Fibroblast of villous mesenchyme (primary cell): ENCODE measurements at regions not wholly inside any gene's neighbourhood (a gene's known extent, or its start where the extent isn't known, plus 50 kb on each side); places are given as distances from the start of the nearest gene placed in this dataset.

Experiments
- DNase-seq: peaks from one replicate; pipeline ENCODE4 v3.0.0-alpha.2; 2010; ENCODE audit warnings: low read depth
- H3K4me3 ChIP-seq: 2 replicates; pipeline ENCODE4 v1.5.1; 2011; ENCODE audit warnings: low read depth, mild to moderate bottlenecking, low read length
- CTCF ChIP-seq: IDR thresholded peaks from 2 replicates; pipeline ENCODE4 v1.5.1; 2012; ENCODE audit warnings: low read depth, mild to moderate bottlenecking, low read length; ENCODE audit not compliant: insufficient read depth

DNA sequence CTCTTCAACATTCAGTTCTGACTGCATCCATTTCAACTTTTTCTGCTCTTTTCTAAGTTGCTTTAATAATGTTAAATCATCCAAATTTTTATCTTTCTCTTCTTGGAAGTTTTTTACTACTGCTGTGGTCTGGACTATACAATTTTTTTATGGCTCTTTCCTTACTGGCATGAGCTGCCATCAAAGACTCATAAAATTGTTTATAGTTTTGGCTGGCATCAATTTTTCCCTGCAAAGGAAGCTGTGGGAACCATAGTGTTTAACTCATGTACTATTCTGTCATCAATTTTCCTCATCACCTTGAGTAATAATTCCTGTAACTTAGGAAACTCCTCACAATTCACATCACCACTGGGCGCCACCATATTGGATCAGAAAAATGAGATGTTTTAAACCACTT lies 77.6 kb upstream of the A1CF start:
- no peak for DNase-seq
- no peak overlapping the region for H3K4me3 ChIP-seq
- TF ChIP-seq CTCF, result no peak

DNA sequence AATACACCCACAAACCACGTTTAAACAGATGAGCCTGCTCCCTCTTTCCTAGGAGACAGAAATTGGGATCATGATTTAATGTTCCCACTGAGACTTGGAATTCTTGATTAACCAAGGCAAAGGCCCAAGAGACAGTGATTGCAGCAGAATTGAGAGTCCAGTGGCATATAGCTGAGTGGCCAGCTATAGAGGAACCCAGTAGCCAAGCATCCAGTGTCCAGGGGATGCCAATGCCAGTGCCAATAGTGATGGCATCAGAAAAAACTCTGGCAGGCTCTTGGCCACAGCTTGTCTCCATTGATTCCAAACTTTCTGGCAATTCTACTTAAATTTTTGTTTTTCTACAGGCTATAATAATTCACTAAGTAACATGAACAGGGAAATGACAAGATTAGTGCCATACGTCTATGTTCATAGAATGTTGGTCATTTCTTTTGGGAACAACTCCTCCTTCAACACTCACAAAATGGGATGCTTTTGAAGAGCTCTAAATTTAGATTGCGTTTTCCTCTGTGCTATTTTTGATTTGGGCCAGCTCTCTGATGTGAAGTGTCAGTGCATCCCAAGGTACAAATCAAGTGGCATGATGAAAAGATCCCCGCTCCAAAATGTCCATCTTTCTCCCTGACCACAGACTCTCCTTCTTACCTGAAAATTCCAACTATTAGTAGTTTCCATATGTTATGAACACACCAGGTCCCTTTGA lies 83.1 kb upstream of the A1CF start:
- no peak for DNase-seq
- no peak for TF ChIP-seq CTCF
- H3K4me3 ChIP-seq, result no peak overlapping the region

DNA sequence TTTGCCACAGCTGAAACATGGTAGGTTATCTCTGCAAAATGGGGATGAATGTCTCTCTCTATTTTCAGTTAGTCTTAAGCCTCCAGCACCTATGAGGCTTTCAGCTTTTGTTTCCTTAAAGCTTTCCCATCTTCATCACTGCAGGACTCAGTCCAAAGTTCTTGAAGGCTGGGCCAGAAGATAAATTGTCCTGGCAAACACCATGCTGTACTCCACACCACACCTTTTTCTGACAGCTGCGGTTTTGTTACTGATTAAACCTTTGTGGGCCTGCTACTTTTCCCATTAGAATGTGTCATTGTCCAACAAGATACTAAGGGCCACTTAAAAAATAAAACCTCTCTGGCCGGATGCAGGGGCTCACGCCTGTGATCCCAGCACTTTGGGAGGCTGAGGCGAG lies 87.2 kb upstream of the A1CF start:
- no peak for TF ChIP-seq CTCF
- H3K4me3 ChIP-seq, result no peak overlapping the region
- DNase-seq, result no peak

DNA sequence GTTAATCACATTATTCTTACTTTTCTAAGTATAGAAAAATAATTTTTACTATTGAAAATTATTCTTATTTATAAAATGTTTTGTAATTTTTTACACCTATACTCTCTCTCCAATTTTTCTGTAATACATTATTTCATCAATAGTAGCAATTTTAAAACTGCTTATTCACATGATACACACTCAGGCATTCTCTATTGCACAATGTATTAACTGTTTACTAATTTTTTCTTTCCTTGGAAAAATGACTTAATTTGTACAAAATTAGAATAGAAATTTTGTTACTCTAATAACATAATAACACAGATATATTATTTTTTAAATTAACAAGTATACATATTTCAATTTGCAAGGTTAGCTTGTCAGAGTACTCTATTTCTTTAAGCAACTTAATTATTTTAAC lies 92.9 kb upstream of the PRKG1 start:
- DNase-seq, result no peak
- TF ChIP-seq CTCF, result no peak
- H3K4me3 ChIP-seq, result no peak overlapping the region

- no peak for DNase-seq
- H3K4me3 ChIP-seq, result no peak overlapping the region
- no peak for TF ChIP-seq CTCF
Observed at GRCh38 chr10:50981904-50982303, 92.4 kb upstream of the PRKG1 start.

GRCh38 chr10:50982989-50983388 lies 91.3 kb upstream of the PRKG1 start:
- H3K4me3 ChIP-seq, result no peak overlapping the region
- no peak for DNase-seq
- TF ChIP-seq CTCF, result no peak

DNA sequence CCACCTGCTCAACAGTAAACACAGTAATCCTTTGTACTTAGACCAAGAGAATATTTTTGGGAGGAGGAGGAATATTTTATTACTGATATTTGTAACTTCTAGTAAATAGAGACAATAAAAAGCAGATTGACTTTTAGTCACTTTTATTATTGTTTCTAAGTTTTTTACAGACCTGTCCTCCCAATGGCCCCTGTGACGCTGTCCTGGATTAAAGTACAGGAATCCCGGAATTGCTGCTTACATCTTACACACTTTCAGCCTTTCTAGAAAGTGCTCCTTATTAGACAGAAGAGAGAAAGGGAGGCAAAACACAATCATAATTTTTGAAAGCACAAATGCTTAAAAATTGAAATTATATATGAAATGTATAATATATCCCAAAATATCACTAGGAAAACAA lies 86.4 kb upstream of the PRKG1 start:
- TF ChIP-seq CTCF, result no peak
- no peak for DNase-seq
- H3K4me3 ChIP-seq, result no peak overlapping the region
